Mammary epithelial cell (primary cell): ENCODE measurements at regions not wholly inside any gene's neighbourhood (a gene's known extent, or its start where the extent isn't known, plus 50 kb on each side); places are given as distances from the start of the nearest gene placed in this dataset.

Experiments
- EZH2 ChIP-seq: IDR thresholded peaks from 2 replicates; pipeline ENCODE4 v1.6.1; 2012; ENCODE audit warnings: low read length, inconsistent platforms, borderline replicate concordance
- TF ChIP-seq, protein P1 (sequence below), 2 donors: IDR thresholded peaks in 1 of 2; conservative IDR thresholded peaks in 1 of 2; 2 replicates each; pipeline ENCODE4 v1.5.1; 2011 to 2012; ENCODE audit warnings: inconsistent platforms in 2 of 2, low read length in 2 of 2, mild to moderate bottlenecking in 2 of 2, control low read depth in 1 of 2, low read depth in 1 of 2; ENCODE audit not compliant: insufficient read depth in 1 of 2; ENCODE audit errors: extremely low read depth in 1 of 2

DNA sequence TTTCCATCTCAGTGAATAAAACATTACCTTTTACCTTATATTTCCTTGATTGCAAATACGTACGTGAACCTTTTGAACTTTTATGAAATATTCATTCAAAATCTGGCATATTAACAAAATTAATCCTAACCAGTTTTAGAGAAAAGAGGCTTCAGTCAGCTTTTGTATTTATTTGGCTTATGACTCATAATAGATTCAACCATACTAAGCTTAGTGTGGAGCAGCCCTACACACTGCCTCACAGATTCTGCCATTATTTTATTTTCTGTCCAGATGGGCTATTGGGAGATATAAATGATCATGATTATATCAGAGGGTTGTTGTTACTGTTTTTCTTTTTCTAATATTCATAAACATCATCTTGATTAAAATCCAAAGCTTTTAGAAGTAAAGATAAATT lies 325.5 kb downstream of the GPR37 start:
- TF ChIP-seq, protein P1, sequence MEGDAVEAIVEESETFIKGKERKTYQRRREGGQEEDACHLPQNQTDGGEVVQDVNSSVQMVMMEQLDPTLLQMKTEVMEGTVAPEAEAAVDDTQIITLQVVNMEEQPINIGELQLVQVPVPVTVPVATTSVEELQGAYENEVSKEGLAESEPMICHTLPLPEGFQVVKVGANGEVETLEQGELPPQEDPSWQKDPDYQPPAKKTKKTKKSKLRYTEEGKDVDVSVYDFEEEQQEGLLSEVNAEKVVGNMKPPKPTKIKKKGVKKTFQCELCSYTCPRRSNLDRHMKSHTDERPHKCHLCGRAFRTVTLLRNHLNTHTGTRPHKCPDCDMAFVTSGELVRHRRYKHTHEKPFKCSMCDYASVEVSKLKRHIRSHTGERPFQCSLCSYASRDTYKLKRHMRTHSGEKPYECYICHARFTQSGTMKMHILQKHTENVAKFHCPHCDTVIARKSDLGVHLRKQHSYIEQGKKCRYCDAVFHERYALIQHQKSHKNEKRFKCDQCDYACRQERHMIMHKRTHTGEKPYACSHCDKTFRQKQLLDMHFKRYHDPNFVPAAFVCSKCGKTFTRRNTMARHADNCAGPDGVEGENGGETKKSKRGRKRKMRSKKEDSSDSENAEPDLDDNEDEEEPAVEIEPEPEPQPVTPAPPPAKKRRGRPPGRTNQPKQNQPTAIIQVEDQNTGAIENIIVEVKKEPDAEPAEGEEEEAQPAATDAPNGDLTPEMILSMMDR (conservative IDR thresholded peaks at IDR 0.05 in 1 of 2, IDR thresholded peaks at IDR 0.05 in 1 of 2; ENCODE audit: extremely low read depth in 1 of 2, insufficient read depth in 1 of 2, low read depth in 1 of 2, low read length in 2 of 2), result no peak
- TF ChIP-seq EZH2, result no peak
